Smooth muscle cell (in vitro differentiated cells): ENCODE measurements at regions not wholly inside any gene's neighbourhood (a gene's known extent, or its start where the extent isn't known, plus 50 kb on each side); places are given as distances from the start of the nearest gene placed in this dataset.
A peak's percentile ranks its signal among the peaks of the same experiment; 100 is the strongest.

Experiments
- DNase-seq: peaks from one replicate; lab custom pipeline; 2025; ENCODE audit not compliant: unreplicated experiment; lab: John Stamatoyannopoulos, UW
- H2AFZ ChIP-seq: fragments of 200-600 bp; sonication (generic); 2 replicates; pipeline ENCODE4 v1.6.0; 2016; ENCODE audit warnings: antibody characterized with exemption, low read depth, mild to moderate bottlenecking
- H3F3A ChIP-seq: fragments of 200-600 bp; sonication (generic); 2 replicates; pipeline ENCODE4 v1.6.0; 2017; ENCODE audit warnings: antibody characterized with exemption, low read depth
- H3K27ac ChIP-seq: fragments of 200-600 bp; sonication (generic); 2 replicates; pipeline ENCODE4 v1.5.1; 2016; ENCODE audit warnings: low read depth, mild to moderate bottlenecking
- H3K27me3 ChIP-seq: fragments of 200-600 bp; sonication (generic); 2 replicates; pipeline ENCODE4 v1.6.1; 2016; ENCODE audit warnings: low read depth, mild to moderate bottlenecking
- H3K36me3 ChIP-seq: fragments of 200-600 bp; sonication (generic); 2 replicates; pipeline ENCODE4 v1.5.1; 2016; ENCODE audit warnings: low read depth
- H3K4me1 ChIP-seq: fragments of 200-600 bp; sonication (generic); 2 replicates; pipeline ENCODE4 v1.5.1; 2016; ENCODE audit warnings: low read depth
- H3K4me2 ChIP-seq: fragments of 200-600 bp; sonication (generic); 2 replicates; pipeline ENCODE4 v1.6.0; 2016; ENCODE audit warnings: mild to moderate bottlenecking
- H3K4me3 ChIP-seq: fragments of 200-600 bp; sonication (generic); 2 replicates; pipeline ENCODE4 v1.5.1; 2016; ENCODE audit warnings: mild to moderate bottlenecking
- H3K79me2 ChIP-seq: fragments of 200-600 bp; sonication (generic); 2 replicates; pipeline ENCODE4 v1.6.0; 2016; ENCODE audit warnings: low read depth, mild to moderate bottlenecking
- H3K9ac ChIP-seq: fragments of 200-600 bp; sonication (generic); 2 replicates; pipeline ENCODE4 v1.6.0; 2016; ENCODE audit warnings: low read depth
- H3K9me3 ChIP-seq: fragments of 200-600 bp; sonication (generic); replicated peaks from 2 replicates; pipeline ENCODE4 v1.5.1; 2016; ENCODE audit warnings: low read depth
- H4K20me1 ChIP-seq: fragments of 200-600 bp; sonication (generic); 2 replicates; pipeline ENCODE4 v1.6.0; 2016; ENCODE audit warnings: low read depth
- CTCF ChIP-seq: fragments of 200-600 bp; sonication (generic); IDR thresholded peaks from 2 replicates; pipeline ENCODE4 v1.5.1; 2017; ENCODE audit warnings: borderline replicate concordance, mild to moderate bottlenecking, antibody characterized with exemption; ENCODE audit not compliant: insufficient read depth, poor library complexity, severe bottlenecking
- WGBS: methylation state at CpG from one replicate; pipeline ENCODE4 v1.1.7; 2016; ENCODE audit warnings: low lambda C conversion rate; 5-methylcytosine and 5-hydroxymethylcytosine counted together

GRCh38 chr2:190800528-190800927, 80.1 kb upstream of the GLS start:
- no peak overlapping the region for H3K9ac ChIP-seq
- no peak overlapping the region for H2AFZ ChIP-seq
- no peaks in the 10 kb centered on the region for H3K36me3 ChIP-seq
- no peak overlapping the region for H3K4me2 ChIP-seq
- H3K27me3 ChIP-seq: no peaks in the 10 kb centered on the region
- H3K27ac ChIP-seq: no peak overlapping the region
- no peaks in the 10 kb centered on the region for H4K20me1 ChIP-seq
- no peak overlapping the region for H3K4me3 ChIP-seq
- no peak for TF ChIP-seq CTCF
- no peaks in the 10 kb centered on the region for H3K9me3 ChIP-seq
- DNase-seq: no peak
- 66% methylated on average over 1 of the region's 1 CpG for WGBS
- H3K4me1 ChIP-seq: peaks cover 7% of the 10 kb centered on the region
- H3F3A ChIP-seq: peaks cover 5% of the 10 kb centered on the region
- no peaks in the 10 kb centered on the region for H3K79me2 ChIP-seq

GRCh38 chr2:190802129-190802528, 78.5 kb upstream of the GLS start:
- H2AFZ ChIP-seq: no peak overlapping the region
- H3K9ac ChIP-seq: no peak overlapping the region
- no peaks in the 10 kb centered on the region for H3K9me3 ChIP-seq
- H3K4me2 ChIP-seq: no peak overlapping the region
- DNase-seq: no peak
- no peaks in the 10 kb centered on the region for H3K27me3 ChIP-seq
- TF ChIP-seq CTCF: no peak
- no peaks in the 10 kb centered on the region for H3K36me3 ChIP-seq
- H3K27ac ChIP-seq: no peak overlapping the region
- peaks cover 7% of the 10 kb centered on the region for H3K4me1 ChIP-seq
- peaks cover 5% of the 10 kb centered on the region for H3F3A ChIP-seq
- no peak overlapping the region for H3K4me3 ChIP-seq
- no peaks in the 10 kb centered on the region for H3K79me2 ChIP-seq
- WGBS: 76% methylated on average over 3 of the region's 3 CpGs
- H4K20me1 ChIP-seq: no peaks in the 10 kb centered on the region

- no peaks in the 10 kb centered on the region for H3K9me3 ChIP-seq
- H3K79me2 ChIP-seq: no peaks in the 10 kb centered on the region
- H3K27ac ChIP-seq: no peak overlapping the region
- peak overlapping the region; percentile 10 for H2AFZ ChIP-seq
- H3K9ac ChIP-seq: no peak overlapping the region
- no peaks in the 10 kb centered on the region for H3K36me3 ChIP-seq
- H3K4me3 ChIP-seq: no peak overlapping the region
- no peak for DNase-seq
- peaks cover 5% of the 10 kb centered on the region for H3F3A ChIP-seq
- H3K27me3 ChIP-seq: no peaks in the 10 kb centered on the region
- peaks cover 7% of the 10 kb centered on the region for H3K4me1 ChIP-seq
- TF ChIP-seq CTCF: no peak
- H4K20me1 ChIP-seq: no peaks in the 10 kb centered on the region
- 87% methylated on average over 1 of the region's 1 CpG for WGBS
- H3K4me2 ChIP-seq: no peak overlapping the region
Observed at GRCh38 chr2:190802626-190803209, 77.9 kb upstream of the GLS start.

- Histone ChIP-seq H3K9me3 (no peaks in the 10 kb centered on the region), H3K9ac (no peak overlapping the region), H3K27ac (no peak overlapping the region), H2AFZ (no peak overlapping the region), H3K27me3 (no peaks in the 10 kb centered on the region), H3F3A (peaks cover 5% of the 10 kb centered on the region), H4K20me1 (no peaks in the 10 kb centered on the region), H3K4me1 (peaks cover 7% of the 10 kb centered on the region), H3K4me2 (no peak overlapping the region), H3K4me3 (no peak overlapping the region), H3K36me3 (no peaks in the 10 kb centered on the region), H3K79me2 (no peaks in the 10 kb centered on the region)
- WGBS: 82% methylated on average over 5 of the region's 5 CpGs
- no peak for DNase-seq
- TF ChIP-seq CTCF: peak; percentile 63
Observed at GRCh38 chr2:190804182-190804795, 76.3 kb upstream of the GLS start.
